ENCODE measurements at regions not wholly inside any gene's neighbourhood (a gene's known extent, or its start where the extent isn't known, plus 50 kb on each side); places are given as distances from the start of the nearest gene placed in this dataset.

DNA sequence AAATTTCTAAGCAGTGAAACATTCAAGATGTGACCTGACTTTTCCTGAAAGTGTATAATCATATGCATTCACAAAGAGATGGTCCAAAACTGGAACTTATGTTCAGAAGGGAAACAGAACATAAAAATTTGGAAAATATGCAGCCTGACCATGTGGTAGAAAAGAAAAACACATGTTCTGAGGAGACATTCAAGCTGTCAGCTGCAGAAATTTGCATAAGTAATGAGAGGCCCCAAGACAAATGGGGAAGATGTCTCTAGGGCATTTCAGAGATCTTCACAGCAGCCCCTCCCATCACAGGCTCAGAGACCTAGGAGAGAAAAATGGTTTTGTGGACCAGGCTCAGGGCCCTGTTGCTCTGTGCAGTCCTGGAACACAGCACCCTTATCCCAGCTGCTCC, 123.8 kb downstream of the RPIA start:
- POLR2A ChIA-PET: no interaction called here
- TF ChIP-seq, protein P1, sequence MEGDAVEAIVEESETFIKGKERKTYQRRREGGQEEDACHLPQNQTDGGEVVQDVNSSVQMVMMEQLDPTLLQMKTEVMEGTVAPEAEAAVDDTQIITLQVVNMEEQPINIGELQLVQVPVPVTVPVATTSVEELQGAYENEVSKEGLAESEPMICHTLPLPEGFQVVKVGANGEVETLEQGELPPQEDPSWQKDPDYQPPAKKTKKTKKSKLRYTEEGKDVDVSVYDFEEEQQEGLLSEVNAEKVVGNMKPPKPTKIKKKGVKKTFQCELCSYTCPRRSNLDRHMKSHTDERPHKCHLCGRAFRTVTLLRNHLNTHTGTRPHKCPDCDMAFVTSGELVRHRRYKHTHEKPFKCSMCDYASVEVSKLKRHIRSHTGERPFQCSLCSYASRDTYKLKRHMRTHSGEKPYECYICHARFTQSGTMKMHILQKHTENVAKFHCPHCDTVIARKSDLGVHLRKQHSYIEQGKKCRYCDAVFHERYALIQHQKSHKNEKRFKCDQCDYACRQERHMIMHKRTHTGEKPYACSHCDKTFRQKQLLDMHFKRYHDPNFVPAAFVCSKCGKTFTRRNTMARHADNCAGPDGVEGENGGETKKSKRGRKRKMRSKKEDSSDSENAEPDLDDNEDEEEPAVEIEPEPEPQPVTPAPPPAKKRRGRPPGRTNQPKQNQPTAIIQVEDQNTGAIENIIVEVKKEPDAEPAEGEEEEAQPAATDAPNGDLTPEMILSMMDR (IDR thresholded peaks at IDR 0.05; ENCODE audit: low read depth, low read length): no peak
- CTCF ChIA-PET: no interaction called here
- Histone ChIP-seq H3K9me3 (ENCODE audit: control insufficient read depth, insufficient read depth, low read length) (no peaks in the 10 kb centered on the region; the same call in 1 of the 2 replicates), H3K4me3 (ENCODE audit: low read depth, low read length) (no peak overlapping the region), H3K27ac (ENCODE audit: low read depth, low read length) (no peak overlapping the region), H3K27me3 (ENCODE audit: control insufficient read depth, insufficient read depth, low read length) (no peaks in the 10 kb centered on the region)
- no peak for DNase-seq (ENCODE audit: low read depth, low spot score)

DNA sequence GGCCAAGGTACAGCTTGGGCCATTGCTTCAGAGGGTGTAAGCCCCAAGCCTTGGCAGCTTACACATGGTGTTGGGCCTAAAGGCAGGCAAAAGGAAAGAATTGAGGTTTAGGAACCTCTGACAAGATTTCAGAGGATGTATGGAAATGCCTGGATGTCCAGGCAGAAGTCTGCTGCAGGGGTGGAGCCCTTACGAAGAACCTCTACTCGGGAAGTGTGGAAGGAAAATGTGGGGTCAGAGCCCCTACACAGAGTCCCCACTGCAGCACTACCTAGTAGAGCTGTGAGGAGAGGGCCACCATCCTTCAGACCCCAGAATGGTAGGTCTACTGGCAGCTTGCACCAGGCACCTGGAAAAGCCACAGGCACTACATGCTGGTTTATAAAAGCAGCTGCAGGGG, 124.2 kb downstream of the RPIA start:
- no peak for DNase-seq (ENCODE audit: low read depth, low spot score)
- ChIA-PET POLR2A (no interaction called here), CTCF (no interaction called here)
- Histone ChIP-seq H3K27me3 (ENCODE audit: control insufficient read depth, insufficient read depth, low read length) (no peaks in the 10 kb centered on the region), H3K9me3 (ENCODE audit: control insufficient read depth, insufficient read depth, low read length) (no peaks in the 10 kb centered on the region; the same call in 1 of the 2 replicates), H3K4me3 (ENCODE audit: low read depth, low read length) (no peak overlapping the region), H3K27ac (ENCODE audit: low read depth, low read length) (no peak overlapping the region)
- TF ChIP-seq, protein P1 (IDR thresholded peaks at IDR 0.05; ENCODE audit: low read depth, low read length): no peak

DNA sequence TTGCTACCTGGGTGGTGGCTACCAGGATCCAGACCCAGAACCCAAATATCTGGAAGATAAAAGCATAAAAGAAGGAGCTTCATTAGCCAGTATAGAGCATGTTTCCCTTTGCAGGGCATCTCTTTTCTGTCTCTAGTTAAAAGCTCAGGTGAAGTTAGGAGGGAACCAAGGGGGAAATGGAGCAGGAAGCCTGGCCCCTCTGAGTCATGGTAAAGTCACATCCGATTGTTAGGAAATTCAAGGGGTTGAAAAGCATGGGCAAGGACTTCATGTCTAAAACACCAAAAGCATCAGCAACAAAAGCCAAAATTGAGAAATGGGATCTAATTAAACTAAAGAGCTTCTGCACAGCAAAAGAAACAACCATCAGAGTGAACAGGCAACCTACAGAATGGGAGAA, 126.9 kb downstream of the RPIA start:
- CTCF ChIA-PET: no interaction called here
- H3K9me3 ChIP-seq (ENCODE audit: control insufficient read depth, insufficient read depth, low read length): no peaks in the 10 kb centered on the region
- no peak overlapping the region for H3K27ac ChIP-seq (ENCODE audit: low read depth, low read length)
- no peak overlapping the region for H3K4me3 ChIP-seq (ENCODE audit: low read depth, low read length)
- TF ChIP-seq, protein P1 (IDR thresholded peaks at IDR 0.05; ENCODE audit: low read depth, low read length): no peak
- POLR2A ChIA-PET: no interaction called here
- DNase-seq (ENCODE audit: low read depth, low spot score): no peak
- H3K27me3 ChIP-seq (ENCODE audit: control insufficient read depth, insufficient read depth, low read length): no peaks in the 10 kb centered on the region

DNA sequence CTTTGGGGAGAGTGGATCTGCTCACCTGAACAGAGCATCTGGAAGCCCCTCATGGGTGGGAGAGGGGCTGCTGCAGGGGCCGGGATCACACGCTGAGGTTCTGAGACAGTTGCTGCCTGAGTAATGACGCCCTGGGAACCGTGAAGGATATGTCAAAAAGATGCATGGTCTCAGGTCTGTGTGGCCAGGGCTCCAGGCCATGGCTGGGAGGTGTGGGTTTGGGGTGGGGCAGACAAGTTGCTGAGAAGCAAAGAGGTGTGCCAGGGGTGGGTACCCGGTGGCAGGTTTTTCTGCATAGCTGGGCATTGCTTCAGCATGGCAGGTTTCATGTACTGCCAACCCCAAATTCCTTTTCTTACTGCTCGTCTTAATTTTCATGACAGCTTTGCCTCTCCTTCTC, 133.5 kb downstream of the RPIA start:
- Histone ChIP-seq H3K27ac (ENCODE audit: low read depth, low read length) (no peak overlapping the region), H3K4me3 (ENCODE audit: low read depth, low read length) (no peak overlapping the region), H3K27me3 (ENCODE audit: control insufficient read depth, insufficient read depth, low read length) (no peaks in the 10 kb centered on the region), H3K9me3 (ENCODE audit: control insufficient read depth, insufficient read depth, low read length) (no peaks in the 10 kb centered on the region; the same call in 1 of the 2 replicates)
- TF ChIP-seq, protein P1 (IDR thresholded peaks at IDR 0.05; ENCODE audit: low read depth, low read length): no peak
- POLR2A ChIA-PET: no interaction called here
- no peak for DNase-seq (ENCODE audit: low read depth, low spot score)
- CTCF ChIA-PET: no interaction called here

DNA sequence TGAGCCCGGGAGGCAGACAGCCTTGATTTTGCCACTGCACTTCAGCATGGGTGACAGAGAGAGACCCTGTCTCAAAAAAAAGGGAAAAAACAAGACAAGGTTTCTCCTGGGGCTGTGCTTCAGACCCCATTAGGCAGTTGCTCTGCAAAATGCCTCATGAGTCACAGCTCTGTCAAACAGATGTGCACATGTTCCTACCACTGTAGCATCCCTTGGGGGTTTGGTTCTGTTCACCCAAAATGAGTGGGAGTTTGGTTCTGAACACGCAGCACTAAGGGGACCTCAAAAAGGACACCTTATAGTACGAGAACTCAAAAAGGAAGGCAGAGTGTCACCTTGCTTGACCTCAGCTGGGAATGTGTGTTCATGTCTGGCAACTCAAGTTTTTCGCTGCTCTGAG, 134.9 kb downstream of the RPIA start:
- Histone ChIP-seq H3K9me3 (ENCODE audit: control insufficient read depth, insufficient read depth, low read length) (no peaks in the 10 kb centered on the region; the same call in 1 of the 2 replicates), H3K4me3 (ENCODE audit: low read depth, low read length) (no peak overlapping the region), H3K27ac (ENCODE audit: low read depth, low read length) (no peak overlapping the region), H3K27me3 (ENCODE audit: control insufficient read depth, insufficient read depth, low read length) (no peaks in the 10 kb centered on the region)
- TF ChIP-seq, protein P1 (IDR thresholded peaks at IDR 0.05; ENCODE audit: low read depth, low read length): no peak
- POLR2A ChIA-PET: no interaction called here
- CTCF ChIA-PET: no interaction called here
- DNase-seq (ENCODE audit: low read depth, low spot score): no peak

Measured in AG04450 (cell line).